ENCODE measurements at regions not wholly inside any gene's neighbourhood (a gene's known extent, or its start where the extent isn't known, plus 50 kb on each side); places are given as distances from the start of the nearest gene placed in this dataset.
"Not testable (repeated sequence)": the region's sequence is repeated elsewhere in the genome, so short reads cannot be mapped to it uniquely, and the experiment has no call there.

- DNase-seq, result no peak
Observed at GRCh38 chr5:99686538-99686937, 757.7 kb upstream of the CHD1 start.

GRCh38 chr5:99675974-99676373 lies 747.2 kb upstream of the CHD1 start:
- no peak for DNase-seq

GRCh38 chr5:99674101-99674500 lies 745.3 kb upstream of the CHD1 start:
- no peak for DNase-seq

GRCh38 chr5:99664972-99665371 lies 736.2 kb upstream of the CHD1 start:
- DNase-seq, result no peak

GRCh38 chr5:99651298-99651697 lies 722.5 kb upstream of the CHD1 start:
- no peak for DNase-seq

GRCh38 chr5:99646011-99646647 lies 717.3 kb upstream of the CHD1 start:
- DNase-seq, result no peak

- no peak for DNase-seq
Observed at GRCh38 chr5:99644822-99645221, 716.0 kb upstream of the CHD1 start.

GRCh38 chr5:99640646-99641045 lies 711.8 kb upstream of the CHD1 start:
- no peak for DNase-seq

GRCh38 chr5:99639905-99640304 lies 711.1 kb upstream of the CHD1 start:
- no peak for DNase-seq

- DNase-seq, result no peak
Observed at GRCh38 chr5:99636663-99637062, 707.9 kb upstream of the CHD1 start.

GRCh38 chr5:99621772-99622681 lies 693.2 kb upstream of the CHD1 start:
- no peak for DNase-seq

- DNase-seq, result no peak
Observed at GRCh38 chr5:99617335-99617734, 688.5 kb upstream of the CHD1 start.

GRCh38 chr5:99614888-99615287 lies 686.1 kb upstream of the CHD1 start:
- no peak for DNase-seq

GRCh38 chr5:99607124-99607523 lies 678.3 kb upstream of the CHD1 start:
- no peak for DNase-seq

- DNase-seq, result no peak
Observed at GRCh38 chr5:99605904-99606303, 677.1 kb upstream of the CHD1 start.

GRCh38 chr5:99600952-99601351 lies 672.1 kb upstream of the CHD1 start:
- DNase-seq, result no peak

GRCh38 chr5:99590806-99591205 lies 662.0 kb upstream of the CHD1 start:
- no peak for DNase-seq

GRCh38 chr5:99589424-99589823 lies 660.6 kb upstream of the CHD1 start:
- no peak for DNase-seq

GRCh38 chr5:99587983-99588382 lies 659.2 kb upstream of the CHD1 start:
- no peak for DNase-seq

GRCh38 chr5:99586878-99587277 lies 658.1 kb upstream of the CHD1 start:
- no peak for DNase-seq

GRCh38 chr5:99581204-99581603 lies 652.4 kb upstream of the CHD1 start:
- not testable (repeated sequence) for DNase-seq

- not testable (repeated sequence) for DNase-seq
Observed at GRCh38 chr5:99562937-99563627, 634.3 kb upstream of the CHD1 start.

- DNase-seq, result no peak
Observed at GRCh38 chr5:99553211-99553810, 624.5 kb upstream of the CHD1 start.
